Activated CD4-positive, alpha-beta T cell treated with anti-CD3 and anti-CD28 coated beads, Interleukin-2, amount 50 U/mL, for 48 hours (primary cell): ENCODE measurements at regions not wholly inside any gene's neighbourhood (a gene's known extent, or its start where the extent isn't known, plus 50 kb on each side); places are given as distances from the start of the nearest gene placed in this dataset.
"Not testable (repeated sequence)": the region's sequence is repeated elsewhere in the genome, so short reads cannot be mapped to it uniquely, and the experiment has no call there.

Experiments
- DNase-seq, 2 experiments: peaks; one replicate each; pipeline ENCODE4 v3.0.0-alpha.2; 2020

DNA sequence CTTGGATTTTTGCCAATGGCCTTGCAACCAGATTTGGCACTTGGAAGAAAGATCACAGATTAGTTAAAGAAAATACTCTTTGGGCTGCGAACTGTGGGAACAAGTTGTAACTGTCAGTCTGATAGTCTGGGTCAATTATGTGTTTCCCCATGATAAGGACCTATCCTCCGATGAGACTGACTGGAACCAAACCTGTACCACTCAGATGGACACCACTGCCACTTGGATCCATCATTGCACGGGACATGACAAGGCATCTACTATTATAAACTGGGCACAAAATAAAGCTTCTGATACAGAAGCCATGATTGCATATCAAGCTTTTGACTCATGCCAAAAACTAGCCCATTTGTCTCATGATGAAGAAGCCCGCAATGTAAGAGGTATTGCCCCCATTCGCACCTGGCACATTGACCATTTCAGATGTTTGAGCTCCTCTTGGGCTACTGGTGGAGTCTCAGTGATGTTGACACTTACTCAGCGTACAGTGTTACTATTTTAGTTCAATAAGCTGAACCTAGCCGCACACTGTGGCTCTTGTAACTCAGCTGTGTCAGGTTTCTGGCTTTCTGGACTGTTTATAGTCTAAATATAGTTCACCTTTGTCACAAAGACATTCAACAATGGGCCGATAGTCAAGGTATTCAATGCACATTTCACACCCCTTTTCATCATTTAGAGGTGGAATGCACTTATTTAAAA, 179.8 kb upstream of the RBBP8 start:
- DNase-seq: no peak

DNA sequence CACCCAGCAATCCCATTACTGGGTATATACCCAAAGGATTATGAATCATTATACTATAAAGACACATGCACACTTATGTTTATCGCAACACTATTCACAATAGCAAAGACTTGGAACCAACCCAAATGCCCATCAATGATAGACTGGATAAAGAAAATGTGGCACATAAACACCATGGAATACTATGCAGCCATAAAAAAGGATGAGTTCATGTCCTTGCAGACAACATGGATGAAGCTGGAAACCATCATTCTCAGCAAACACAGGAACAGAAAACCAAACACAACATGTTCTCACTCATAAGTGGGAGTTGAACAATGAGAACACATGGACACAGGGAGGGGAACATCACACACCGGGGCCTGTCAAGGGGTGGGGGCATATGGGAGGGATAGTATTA, 169.1 kb upstream of the RBBP8 start:
- DNase-seq: not testable (repeated sequence)

DNA sequence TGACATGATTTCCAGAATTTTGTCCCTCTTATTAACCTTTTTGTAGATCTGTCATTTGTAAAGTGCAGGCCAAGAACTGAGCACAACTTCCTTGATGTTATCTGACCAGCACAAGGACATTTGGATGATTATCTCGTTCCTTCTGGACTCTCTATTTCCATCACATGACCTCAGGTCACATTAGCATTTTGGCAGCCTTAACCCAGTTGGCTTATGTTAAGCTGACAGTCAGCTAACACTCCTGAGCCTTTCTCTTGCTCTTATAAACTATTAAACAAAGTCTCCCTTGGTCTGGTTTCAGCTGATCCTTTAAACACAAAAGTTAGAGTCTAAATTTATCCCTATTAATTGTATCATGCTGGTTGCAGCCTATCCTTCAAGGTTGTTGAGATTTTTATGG, 167.2 kb upstream of the RBBP8 start:
- no peak for DNase-seq

DNA sequence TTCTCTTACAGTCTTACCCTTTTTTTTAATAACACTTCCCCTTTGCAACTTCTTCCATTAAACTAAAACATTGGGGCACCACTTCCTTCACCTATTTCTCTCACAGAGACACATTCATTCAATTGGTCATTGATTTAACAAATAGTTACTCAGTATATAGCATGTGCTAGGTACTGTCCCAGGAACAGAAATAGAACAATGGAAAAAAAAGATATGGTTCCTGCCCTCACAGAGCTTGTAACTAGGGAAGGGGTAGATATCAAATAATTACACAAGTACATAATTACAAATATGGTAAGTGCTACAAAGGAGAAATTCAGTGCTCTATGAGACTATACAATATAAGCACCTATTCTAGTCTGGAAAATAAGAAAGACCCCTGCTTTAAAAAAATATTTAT, 165.5 kb upstream of the RBBP8 start:
- no peak for DNase-seq

DNA sequence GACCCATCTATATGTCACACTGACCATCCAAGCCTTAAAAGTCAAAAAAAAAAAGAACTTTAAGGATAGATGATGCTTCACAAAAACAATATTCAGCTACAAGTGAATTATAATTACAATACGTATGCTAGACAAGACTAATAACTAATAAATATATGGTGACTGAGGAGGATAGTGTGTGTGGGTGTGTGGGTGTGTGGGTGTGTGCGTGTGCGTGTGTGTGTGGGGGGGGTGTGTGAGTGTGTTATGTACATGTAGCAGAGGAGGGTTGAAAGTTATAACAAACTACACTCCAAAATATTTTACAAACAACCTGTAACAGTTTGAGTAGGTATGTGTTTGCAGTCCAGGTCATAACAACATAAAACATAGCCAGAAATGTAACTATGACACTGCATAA, 159.2 kb upstream of the RBBP8 start:
- DNase-seq: no peak

DNA sequence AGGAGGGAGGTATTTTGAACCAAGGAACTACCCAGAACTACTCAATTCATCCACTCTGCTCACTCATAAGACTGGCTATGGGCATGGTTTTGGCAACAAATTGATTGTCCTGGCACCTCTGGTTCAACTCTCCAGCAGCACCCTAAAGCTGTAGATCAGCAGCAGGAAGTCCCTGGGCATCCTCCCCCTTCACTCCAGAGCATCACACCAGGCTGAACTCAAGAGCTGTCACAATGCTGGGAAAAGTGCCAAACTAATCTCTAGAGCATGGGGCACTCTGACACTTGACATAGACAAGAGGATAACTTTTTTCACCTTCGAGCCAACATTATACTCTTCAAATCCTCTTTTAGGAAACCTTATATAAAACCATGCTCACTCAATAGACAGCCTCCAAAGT, 154.1 kb upstream of the RBBP8 start:
- no peak for DNase-seq

DNA sequence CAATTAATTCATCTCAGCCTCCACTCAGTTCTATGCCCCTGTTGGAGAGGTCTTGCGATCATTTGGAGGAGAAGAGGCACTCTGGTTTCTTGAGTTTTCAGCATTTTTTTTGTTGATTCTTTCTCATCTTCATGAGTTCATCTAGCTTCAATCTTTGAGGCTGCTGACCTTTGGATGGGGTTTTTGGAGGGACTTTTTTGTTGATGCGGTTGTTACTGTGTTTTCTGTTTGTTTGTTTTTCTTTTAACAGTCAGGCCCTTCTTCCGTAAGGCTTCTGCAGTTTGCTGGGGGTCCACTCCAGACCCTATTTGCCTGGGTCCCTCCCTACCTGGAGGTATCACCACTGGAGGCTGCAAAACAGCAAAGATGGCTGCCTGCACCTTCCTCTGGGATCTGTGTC, 149.9 kb upstream of the RBBP8 start:
- no peak for DNase-seq

DNA sequence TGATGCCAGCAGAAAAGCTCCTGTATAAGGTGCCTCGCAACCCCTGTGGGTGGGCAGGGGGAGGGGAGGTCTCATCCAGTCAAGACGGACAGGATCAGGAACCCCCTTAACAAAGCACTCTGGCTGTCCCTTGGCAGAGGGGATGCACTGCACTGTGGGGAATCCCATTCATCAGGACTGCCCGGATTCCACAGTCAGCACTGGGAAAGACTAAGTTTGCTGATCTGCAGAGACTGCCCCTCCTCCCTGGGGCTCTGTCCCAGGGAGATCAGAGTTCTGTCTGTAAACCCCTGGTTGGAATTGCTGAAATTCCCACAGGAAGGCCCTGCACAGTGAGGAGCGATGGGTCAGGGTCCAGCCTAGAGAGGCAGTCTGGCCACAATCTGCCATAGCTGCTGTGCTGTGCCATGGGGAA, 149.5 kb upstream of the RBBP8 start:
- DNase-seq: no peak

DNA sequence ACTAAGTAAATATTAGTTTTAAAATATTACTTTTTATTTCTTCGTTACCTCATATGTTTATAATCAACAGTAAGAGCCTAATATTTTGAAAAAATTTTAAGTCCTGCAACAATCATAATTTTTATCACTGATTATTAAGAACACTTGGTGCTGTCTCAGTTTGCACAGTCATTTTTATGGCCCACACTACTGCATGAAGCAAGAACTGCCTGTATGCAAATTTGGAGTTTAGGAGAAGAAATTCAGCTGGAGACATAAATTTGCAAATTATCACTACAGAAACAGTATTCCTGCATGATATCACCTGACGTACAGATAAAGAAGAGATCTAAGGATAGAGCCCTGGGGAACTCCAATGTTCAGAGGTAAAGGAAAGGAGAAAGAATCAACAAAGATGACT, 144.1 kb upstream of the RBBP8 start:
- DNase-seq: no peak

DNA sequence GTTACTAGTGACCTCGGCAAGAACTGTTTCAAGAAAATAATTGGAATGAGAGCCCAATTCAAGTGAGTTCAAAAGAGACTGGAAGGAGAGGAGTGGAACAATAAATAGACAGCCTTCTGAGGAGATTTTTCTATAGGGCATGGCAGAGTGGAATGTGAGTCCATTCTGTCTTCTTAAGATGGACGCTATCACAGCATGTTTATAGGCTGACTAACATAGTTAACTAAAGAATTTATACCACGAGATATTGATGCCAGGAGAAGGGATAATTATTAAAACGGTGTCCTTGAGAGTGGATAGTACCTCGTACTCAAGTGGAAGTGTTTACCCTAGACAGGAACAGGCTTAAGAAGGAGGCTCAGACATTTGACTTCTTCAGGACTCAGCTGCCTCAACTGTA, 143.5 kb upstream of the RBBP8 start:
- no peak for DNase-seq

DNA sequence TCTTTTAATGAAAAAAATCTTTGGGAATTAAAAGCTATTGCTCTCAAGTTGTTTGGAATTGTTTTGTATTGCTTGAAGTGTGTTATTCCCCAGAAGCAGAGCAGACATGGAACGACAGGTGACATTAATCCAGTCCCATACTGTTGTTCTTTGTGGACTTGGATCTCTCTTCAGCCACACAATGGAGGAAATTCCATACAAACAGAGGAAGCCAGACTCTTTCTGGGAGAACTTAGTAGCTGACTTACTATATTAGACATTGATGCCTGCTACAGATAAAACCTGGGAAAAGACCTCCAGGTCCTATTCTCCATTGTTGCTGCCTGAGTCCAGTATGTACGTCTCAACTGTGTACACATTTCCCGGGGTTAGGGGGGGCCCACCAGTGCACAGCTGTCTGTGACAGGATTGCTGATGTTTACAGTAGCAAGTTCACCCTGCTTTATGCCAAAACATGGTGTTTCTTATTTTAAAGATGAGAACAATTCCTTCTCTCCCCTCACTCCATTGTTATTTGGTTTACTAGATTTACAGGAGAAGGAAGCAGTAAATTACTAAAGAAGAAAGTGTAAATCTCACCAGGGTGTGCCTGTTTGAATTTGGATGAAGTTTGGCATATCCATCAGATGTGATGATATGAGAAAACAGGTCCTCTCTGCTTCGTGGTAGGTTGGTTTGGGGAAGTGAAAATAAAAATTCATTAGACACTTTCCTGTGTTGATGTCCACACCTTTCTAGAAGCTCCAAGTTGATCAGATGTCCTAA, 142.4 kb upstream of the RBBP8 start:
- no peak for DNase-seq

DNA sequence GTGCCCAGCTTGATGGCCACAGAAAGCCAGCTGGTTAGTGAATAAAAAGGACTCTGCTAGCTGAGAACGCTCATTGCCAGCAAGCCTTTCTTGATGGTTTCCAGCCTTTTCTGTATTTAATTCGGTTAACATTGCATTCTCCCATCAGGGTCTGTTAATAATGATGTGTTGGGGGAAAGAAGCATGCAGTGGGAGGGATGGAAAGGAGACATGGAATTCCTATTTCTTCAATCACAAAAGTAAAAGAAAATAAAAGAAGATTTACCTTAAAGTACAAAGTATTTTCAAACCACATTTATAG, 141.9 kb upstream of the RBBP8 start:
- no peak for DNase-seq

DNA sequence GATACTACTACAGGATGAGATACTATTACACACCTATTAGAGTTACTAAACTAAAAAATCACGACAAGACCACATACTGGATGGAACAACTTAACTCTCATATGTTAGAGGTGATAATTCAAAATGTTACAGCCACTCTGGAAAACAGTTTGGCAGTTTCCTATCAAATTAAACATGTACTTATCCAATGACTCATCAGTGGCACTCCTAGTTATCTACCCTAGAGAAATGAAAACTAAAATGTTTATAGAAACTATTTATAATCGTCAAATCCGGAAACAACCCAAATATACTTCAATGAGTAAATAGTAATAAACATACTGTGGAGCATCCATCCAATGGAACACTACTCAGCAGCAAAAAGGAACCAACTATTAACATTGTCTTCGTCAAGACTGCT, 137.0 kb upstream of the RBBP8 start:
- no peak for DNase-seq

DNA sequence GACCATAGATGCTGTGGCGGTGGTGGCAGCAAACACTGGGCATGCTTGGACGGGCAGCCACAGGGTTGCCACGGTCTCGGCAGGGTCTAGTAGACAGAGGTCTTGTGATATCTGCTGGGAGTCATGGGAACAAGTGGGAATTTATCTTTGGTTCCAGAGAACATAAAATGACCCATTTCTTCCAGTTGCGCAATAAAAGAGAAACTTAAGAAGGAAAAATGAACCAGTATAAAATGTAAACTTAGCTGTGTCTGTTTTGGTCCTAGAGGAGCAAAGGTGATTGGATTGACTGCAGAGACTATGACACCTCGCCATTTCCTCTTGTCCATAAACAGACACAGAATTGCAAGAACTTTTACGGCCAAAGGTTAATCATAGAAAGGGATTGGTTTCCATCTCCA, 132.6 kb upstream of the RBBP8 start:
- no peak for DNase-seq

DNA sequence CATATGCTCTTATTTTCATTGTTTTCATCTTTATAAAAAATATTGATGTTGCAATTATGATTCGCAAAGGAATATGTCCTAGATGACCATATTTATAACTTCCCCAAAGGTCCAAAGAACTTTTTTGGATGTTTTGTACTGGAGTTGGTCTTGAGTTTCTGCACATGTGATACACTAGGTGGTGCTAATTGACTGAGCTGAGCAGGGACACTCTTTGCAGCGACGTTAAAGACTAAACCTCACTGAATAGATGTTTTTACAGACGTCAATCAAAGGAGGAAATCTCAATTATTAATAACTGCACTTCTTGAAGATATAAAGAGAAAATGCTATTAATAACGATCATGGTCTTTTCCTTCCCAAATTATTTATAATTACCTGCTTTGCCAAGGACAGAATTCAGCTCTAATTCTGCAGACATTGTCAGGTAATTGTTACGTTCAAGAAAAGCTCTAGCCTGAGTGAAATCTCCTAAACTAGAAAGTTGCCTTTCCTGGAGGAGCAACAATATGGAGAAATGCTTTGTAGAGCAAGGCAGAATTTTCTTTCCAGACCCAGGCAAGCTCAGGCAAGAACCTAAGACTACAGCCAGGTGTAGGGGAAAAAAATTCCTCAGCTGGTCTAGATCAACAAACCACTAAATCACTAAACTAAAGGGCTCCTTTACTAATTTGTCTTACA, 119.3 kb upstream of the RBBP8 start:
- no peak for DNase-seq

DNA sequence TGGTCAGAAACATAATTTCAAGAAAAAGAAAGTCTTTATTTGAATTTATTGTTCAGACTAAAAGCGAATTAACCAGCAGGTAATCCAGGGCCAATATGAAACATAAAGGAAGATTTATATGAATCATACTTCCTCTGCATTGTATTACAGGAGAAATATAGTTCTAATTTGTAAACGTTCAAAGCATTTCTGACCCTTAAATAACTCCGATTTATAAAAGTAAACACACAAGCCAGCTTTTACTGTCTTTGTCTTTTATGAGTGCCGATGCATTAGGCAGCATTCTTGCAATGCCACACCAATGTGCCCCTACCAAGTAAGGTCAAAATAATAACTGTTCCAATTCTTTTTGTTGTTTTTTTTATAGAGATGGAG, 118.8 kb upstream of the RBBP8 start:
- no peak for DNase-seq

DNA sequence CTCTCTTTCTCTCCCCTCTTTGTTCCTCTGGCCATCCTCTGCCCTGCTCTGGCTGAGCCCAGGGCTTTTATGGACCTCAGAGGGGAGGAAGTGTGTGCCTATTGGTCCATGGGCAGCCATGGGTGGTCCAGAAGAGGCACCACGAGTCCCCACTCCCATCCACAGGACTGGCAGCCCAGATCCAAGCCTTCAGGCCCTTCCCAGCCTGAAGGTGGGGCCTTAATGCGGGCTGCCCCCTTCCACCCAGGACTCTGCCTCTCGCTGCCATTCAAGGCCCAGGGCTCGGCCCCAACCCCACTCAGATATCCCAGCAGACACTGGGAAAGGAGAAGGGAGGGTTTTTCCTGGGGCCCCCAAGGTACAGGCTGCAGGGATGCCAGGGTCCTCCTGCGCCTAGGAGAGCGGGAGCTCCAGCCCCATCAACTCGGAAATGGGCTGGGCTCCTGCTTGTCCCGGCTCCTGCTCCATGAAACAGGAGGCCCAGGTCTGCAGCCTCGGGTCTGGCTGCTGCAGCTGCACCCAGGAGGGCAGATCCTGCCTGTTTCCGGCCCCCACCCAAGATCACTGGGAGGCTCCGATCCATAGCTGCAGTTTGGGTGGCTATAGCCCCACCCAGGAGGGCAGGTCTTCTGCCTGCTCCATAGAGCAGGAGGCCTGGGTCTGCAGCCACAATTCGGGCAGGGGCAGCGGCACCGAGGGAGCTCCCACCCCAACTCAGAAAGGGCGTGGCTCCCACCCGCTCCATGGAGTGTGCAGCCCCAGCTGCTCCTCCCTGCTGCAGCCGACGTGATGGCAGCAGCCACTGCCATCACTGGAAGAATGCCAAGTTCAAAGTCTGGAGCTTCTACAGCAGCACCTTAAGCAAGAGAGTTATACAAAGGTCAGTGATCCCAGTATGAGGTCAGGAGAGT, 116.6 kb upstream of the RBBP8 start:
- DNase-seq: no peak

DNA sequence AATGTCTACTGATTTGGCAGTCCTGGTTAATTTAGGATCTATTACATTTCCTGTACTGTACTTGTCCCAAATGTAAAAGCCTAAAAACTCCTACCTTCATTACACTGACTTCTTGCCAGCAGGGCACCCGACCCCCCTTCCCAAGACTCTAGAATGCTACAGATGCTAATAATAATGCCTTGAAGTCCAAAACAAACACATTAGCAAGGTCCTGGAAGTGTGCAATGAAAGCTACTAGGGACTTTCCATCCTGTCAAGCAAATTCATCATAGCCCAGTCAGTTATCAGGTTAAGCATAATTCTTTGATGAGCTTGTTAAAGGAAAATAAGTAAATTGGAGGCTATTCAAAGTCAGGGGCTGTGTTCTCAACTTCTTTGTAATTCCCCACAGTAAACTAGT, 115.3 kb upstream of the RBBP8 start:
- no peak for DNase-seq

DNA sequence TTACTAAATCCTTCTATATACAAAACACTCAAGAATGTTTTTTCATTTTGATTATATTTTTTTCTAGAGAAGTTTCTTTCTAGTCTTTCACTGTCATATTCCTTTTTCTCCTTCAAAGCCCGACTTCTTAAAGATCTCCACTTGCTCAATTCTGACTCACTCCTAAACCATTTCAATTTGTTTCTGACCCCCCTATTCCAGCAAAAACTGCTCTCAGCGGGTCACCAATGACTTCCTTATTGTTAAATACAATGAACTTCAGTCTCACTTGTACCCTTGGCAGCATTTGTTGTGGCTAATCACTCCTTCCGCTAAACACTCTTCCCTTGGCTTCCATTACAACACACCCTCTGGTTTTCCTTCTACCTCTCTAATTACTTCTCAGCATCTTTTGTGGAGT, 111.1 kb upstream of the RBBP8 start:
- DNase-seq: no peak

DNA sequence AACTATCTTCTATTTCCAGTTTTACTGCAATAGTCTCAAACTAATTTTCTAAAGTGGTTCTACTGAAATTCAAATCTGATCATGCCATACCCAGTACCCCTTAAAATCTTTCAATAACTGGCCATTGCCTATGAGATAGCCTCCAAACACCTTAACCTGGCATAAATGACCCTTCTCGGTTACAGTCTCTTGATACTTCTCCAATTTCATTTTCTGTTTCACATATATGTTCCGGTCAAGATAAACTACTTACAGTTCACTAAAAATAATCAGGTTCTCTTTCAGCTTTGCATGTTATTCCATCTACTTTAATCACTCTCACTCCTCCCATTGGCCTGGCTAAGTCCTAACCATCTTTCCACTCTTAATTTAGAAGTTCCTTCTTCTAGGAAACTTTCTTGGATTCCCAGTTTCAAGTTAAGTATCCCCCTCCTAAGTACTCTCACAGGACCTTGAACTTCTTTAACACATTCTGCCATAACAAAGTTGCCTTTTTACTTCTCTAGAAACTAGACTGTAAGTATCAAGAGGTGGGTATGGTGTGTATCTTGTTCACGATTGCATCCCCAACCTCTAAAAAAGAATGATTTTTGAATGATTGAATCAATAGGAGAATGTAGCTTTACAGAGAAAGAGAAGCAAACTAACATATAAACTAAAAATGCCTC, 110.2 kb upstream of the RBBP8 start:
- no peak for DNase-seq

DNA sequence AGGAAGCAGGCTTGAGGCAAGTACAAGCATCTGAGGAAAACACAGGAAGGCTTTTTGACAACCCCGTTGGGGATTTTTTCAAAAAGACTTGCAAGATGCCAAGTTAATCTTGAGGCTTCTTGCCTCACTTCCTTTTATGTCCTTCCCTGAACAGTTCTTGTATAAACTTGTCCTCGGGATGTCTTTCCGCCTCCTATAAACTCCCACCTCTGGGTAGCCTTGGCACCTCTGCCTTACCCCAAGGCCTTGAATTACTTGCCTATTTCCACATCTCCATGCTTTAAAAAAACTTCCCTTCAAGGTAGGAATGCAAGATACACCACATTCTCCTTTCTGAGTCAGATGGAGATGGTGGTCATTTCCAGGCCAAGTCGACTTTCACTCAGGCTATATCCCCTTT, 106.4 kb upstream of the RBBP8 start:
- DNase-seq: no peak

DNA sequence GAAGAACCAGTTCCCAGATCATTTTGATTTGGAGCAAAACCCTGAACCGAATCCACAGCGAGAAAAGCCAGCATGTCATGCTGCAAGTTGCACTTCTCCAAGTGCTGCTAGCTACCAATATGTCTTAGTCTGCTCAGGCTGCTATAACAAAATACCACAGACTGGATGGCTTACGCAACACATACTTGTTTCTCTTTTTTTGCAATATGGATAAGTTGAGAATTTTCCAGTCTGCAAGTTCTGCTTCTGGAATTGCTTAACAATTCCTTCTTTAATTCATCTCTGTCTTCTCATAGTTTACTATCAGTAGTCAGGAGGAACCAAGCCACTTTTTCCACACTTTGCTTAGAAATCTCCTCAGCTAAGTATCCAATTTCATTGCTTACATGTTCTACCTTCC, 105.9 kb upstream of the RBBP8 start:
- no peak for DNase-seq

DNA sequence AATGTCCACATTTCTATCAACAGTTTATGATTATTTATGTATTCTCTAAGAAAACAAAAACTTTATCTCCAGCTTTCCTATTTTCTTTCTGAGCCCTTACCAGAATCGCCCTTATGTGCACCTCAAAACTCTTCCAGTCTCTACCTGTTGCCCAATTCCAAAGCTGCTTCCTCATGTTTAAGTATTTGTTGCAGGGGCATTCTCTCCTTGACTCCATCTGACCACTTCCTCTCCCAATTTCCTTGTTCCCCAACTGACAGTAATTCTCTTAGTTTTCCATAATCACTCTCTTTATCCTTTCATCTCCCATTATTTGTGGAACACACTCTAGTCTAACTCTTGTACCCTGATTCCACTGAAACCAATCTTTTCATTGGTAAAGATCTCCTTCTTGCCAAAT, 105.4 kb upstream of the RBBP8 start:
- no peak for DNase-seq
